HG02642 (cell line): ENCODE measurements at regions not wholly inside any gene's neighbourhood (a gene's known extent, or its start where the extent isn't known, plus 50 kb on each side); places are given as distances from the start of the nearest gene placed in this dataset.

Experiments
- ATAC-seq: cut with Tn5 transposase; IDR thresholded peaks from one replicate; pipeline ENCODE4 v1.9.1; 2021; ENCODE audit warnings: mild to moderate bottlenecking; ENCODE audit not compliant: unreplicated experiment, poor library complexity

- no peak for ATAC-seq
Observed at GRCh38 chr22:49269928-49270327, 557.7 kb downstream of the BRD1 start.

- ATAC-seq, result no peak
Observed at GRCh38 chr22:49269371-49269770, 558.3 kb downstream of the BRD1 start.

GRCh38 chr22:49268924-49269323, 558.7 kb downstream of the BRD1 start:
- ATAC-seq, result no peak

GRCh38 chr22:49267996-49268395, 559.7 kb downstream of the BRD1 start:
- no peak for ATAC-seq

GRCh38 chr22:49266561-49267519, 560.8 kb downstream of the BRD1 start:
- no peak for ATAC-seq

- ATAC-seq, result no peak
Observed at GRCh38 chr22:49264696-49265095, 563.0 kb downstream of the BRD1 start.

GRCh38 chr22:49263101-49263500, 564.6 kb downstream of the BRD1 start:
- no peak for ATAC-seq

- no peak for ATAC-seq
Observed at GRCh38 chr22:49262167-49262566, 565.5 kb downstream of the BRD1 start.

- no peak for ATAC-seq
Observed at GRCh38 chr22:49261616-49262015, 566.1 kb downstream of the BRD1 start.

- no peak for ATAC-seq
Observed at GRCh38 chr22:49260681-49261580, 566.7 kb downstream of the BRD1 start.

GRCh38 chr22:49259839-49260615, 567.6 kb downstream of the BRD1 start:
- ATAC-seq, result no peak

GRCh38 chr22:49258107-49259010, 569.3 kb downstream of the BRD1 start:
- no peak for ATAC-seq

GRCh38 chr22:49257551-49257961, 570.1 kb downstream of the BRD1 start:
- ATAC-seq, result no peak

- no peak for ATAC-seq
Observed at GRCh38 chr22:49255741-49256318, 571.8 kb downstream of the BRD1 start.

- ATAC-seq, result no peak
Observed at GRCh38 chr22:49255154-49255553, 572.5 kb downstream of the BRD1 start.

- no peak for ATAC-seq
Observed at GRCh38 chr22:49253656-49254055, 574.0 kb downstream of the BRD1 start.

- ATAC-seq, result no peak
Observed at GRCh38 chr22:49251371-49251770, 576.3 kb downstream of the BRD1 start.

GRCh38 chr22:49247194-49247924, 580.3 kb downstream of the BRD1 start:
- no peak for ATAC-seq
